Erythroblast (primary cell): ENCODE measurements at regions not wholly inside any gene's neighbourhood (a gene's known extent, or its start where the extent isn't known, plus 50 kb on each side); places are given as distances from the start of the nearest gene placed in this dataset.

Experiments used
- GATA1 ChIP-seq: IDR thresholded peaks from 2 replicates; pipeline ENCODE4 v1.6.1; 2011; ENCODE audit warnings: low read depth, mild to moderate bottlenecking, control low read depth, low read length, moderate library complexity
- POLR2A ChIP-seq: IDR thresholded peaks from 2 replicates; pipeline ENCODE4 v1.6.1; 2011; ENCODE audit warnings: mild to moderate bottlenecking, low read length

DNA sequence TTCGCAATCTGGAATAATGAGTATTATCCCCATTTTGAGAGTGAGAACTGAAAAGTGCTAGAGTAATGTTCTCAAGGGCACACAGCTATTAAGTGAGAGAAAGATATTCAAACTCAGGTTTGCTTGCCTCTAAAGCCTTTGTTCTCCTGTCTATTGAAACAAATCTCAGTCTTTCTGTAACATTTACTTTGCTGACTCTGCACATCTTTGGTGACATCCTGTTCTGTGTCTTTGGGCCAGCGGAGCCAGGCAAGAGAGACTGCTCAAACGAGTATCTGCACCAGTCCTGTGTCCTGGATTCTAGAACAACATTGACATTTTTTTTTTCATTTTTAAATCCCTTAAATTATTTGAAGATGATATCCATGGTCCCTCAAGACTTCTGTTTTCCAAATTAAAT lies 1539.2 kb upstream of the PIK3C3 start:
- TF ChIP-seq POLR2A = no peak
- TF ChIP-seq GATA1 = no peak
